GM12865 (cell line): ENCODE measurements at regions not wholly inside any gene's neighbourhood (a gene's known extent, or its start where the extent isn't known, plus 50 kb on each side); places are given as distances from the start of the nearest gene placed in this dataset.

Source experiments
- DNase-seq: peaks from one replicate; pipeline ENCODE4 v3.0.0; 2010; ENCODE audit warnings: low read depth
- H3K4me3 ChIP-seq: 2 replicates; pipeline ENCODE4 v1.5.1; 2011; ENCODE audit warnings: mild to moderate bottlenecking, low read depth, low read length, control low read depth
- TF ChIP-seq, protein P1 (sequence below): IDR thresholded peaks from 2 replicates; pipeline ENCODE4 v1.5.1; 2011; ENCODE audit warnings: low read length, control low read depth, low read depth, inconsistent platforms; ENCODE audit not compliant: insufficient read depth; ENCODE audit errors: missing control alignments

DNA sequence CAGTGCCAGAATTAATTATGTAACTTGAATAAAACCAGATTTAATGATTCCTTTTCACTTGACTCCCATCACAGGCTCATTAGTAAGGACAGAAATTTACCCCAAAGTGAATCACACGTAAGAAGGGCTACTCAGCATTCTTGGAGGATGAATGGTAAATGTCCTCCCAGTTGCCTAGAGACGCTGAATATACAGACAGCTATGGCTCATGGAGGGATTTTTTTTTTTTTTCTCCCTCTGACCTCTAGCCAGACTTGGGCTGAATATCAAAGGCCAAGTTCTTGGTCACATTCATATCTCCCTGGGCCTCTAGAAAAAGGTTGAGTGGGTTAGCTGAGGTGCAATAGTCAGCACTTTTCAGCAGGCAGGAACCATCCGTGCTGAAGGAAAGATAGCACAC lies 77.5 kb downstream of the PHLDA1 start:
- TF ChIP-seq, protein P1, sequence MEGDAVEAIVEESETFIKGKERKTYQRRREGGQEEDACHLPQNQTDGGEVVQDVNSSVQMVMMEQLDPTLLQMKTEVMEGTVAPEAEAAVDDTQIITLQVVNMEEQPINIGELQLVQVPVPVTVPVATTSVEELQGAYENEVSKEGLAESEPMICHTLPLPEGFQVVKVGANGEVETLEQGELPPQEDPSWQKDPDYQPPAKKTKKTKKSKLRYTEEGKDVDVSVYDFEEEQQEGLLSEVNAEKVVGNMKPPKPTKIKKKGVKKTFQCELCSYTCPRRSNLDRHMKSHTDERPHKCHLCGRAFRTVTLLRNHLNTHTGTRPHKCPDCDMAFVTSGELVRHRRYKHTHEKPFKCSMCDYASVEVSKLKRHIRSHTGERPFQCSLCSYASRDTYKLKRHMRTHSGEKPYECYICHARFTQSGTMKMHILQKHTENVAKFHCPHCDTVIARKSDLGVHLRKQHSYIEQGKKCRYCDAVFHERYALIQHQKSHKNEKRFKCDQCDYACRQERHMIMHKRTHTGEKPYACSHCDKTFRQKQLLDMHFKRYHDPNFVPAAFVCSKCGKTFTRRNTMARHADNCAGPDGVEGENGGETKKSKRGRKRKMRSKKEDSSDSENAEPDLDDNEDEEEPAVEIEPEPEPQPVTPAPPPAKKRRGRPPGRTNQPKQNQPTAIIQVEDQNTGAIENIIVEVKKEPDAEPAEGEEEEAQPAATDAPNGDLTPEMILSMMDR, result no peak
- H3K4me3 ChIP-seq, result no peak overlapping the region
- DNase-seq, result no peak

DNA sequence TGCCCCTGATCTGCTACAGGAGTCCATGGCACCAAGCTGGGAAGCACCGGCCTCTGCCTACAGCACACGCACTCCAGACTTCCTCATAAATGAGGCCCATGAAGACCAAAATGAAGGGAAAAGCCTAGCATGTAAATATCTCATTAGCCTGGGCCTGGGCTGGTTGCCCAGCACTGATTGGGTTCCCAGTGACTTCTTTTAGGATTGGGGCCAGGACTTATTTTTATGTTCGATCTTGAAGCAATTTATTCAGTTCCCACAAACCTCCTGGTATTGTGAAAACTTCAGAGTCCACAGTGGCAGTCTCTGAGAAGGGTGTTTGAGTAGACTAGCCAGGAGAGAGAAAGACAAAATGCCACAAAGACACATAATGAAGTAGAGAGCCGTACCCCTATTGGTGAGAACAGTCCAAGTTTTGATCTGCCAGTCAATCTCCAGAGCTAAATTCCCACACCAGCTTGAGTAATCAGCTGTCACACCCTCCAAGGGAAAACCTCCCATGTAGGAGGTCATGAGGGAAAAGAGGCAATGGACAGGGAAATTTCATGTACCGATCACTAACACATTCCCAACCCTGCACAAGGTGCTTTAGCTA lies 78.2 kb downstream of the PHLDA1 start:
- H3K4me3 ChIP-seq, result no peak overlapping the region
- no peak for DNase-seq
- TF ChIP-seq, protein P1, result no peak

DNA sequence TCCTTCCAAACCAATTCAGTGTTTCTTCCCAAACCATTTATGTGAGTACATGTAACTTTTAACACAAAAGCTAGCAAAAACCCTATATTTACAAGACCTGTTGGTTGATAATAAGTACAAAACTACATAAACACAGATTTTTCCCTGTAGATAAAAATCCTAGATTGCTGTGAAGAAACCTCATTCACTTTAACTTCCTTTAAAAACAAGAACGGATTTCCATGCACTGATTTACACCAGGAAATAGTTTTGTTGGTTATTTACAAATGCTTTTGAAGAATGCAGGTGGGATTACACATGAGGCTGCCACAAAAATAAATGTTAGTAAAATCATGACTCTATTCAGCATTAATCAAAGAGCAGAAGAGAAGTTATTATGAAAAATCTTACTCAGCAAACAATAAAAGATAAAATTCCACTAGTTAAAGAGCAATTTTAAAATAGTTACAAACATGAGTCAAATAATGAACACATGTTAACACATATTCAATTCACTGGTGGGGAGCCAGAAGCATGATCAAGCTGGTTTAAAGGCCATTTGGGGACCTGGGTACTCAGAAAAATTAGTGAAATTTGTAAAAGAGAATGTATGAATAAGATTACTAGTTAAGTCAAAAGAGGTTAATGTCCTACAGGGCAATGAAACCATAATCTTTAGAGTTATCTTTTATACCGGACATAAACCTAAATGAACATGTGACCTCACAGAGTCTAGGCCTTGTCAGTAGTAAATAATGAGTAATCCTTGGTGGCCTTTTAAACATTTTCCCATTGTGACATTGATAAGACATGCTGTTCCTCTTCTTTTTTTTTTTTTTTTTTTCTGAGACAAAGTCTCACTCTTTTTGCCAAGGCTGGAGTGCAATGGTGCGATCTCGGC lies 79.9 kb downstream of the PHLDA1 start:
- TF ChIP-seq, protein P1, result no peak
- DNase-seq, result no peak

DNA sequence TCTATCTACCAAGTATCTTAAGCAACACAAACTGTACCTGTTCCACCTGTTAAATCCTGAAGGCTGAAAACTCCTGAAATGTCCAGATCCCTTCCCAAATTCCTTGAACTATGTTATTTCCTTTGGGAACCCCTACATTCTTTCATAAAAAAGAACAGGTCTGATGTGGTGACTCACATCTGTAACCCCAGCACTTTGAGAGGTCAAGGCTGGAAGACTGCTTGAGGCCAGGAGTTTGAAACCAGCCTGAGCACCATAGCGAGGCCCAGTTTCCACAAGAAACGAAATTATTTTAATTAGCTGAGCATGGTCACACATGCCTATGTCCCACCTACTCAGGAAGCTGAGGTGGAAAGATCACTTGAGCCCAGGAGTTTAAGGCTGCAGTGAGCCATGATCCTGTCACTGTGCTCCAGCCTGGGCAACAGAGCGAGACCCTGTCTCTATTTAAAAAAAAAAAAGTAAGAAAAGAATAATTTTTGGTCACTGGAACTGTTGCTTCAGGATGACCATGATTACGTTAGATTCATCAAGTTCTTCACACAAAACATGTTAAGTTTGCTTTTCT lies 84.3 kb downstream of the PHLDA1 start:
- DNase-seq, result no peak
- no peak overlapping the region for H3K4me3 ChIP-seq
- TF ChIP-seq, protein P1, result no peak

More for the DNA sequence above, 79.9 kb downstream of the PHLDA1 start:
- no peak overlapping the region for H3K4me3 ChIP-seq

DNA sequence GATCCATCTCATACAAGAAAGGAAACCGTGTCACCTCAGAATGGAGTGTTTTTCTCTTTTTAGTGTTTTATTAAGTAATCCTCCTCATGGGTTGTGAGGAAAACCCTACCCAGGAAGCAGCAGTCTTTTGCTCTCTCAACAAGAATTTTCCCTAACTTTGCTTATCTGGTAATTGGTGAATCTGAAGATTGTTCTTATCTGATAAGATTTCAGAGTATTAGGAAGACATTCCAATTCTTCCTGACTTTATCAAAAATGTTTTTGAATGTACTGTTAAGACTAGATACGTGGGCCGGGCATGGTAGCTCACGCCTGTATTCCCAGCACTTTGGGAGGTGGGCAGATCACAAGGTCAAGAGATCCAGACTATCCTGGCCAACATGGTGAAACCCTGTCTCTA lies 86.0 kb downstream of the PHLDA1 start:
- DNase-seq, result no peak
- TF ChIP-seq, protein P1, result no peak
- no peak overlapping the region for H3K4me3 ChIP-seq

DNA sequence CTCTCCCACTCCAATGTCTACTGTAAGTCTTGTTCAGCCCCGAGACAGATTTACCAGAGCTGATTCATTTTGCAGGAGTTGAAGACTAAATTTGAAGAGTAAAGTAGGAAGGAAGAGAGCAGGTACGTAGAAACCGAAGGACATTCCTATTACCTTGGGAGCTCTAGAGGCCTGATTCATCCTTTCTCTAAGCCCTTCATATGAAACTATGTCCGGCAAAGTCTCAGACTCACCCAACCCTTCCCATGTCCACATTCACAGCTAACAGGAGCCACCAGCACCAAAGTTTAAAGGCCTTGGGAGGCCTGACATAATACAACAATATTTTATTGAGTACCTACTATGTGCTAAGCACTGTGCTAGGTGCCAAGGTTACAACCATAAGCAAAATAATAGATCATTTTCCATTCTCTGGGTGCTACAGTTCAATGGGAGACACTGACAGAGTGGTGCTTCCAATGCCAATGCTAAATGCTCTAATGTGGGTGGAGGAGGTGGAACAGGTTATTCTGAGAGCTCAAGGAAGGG lies 86.6 kb downstream of the PHLDA1 start:
- no peak overlapping the region for H3K4me3 ChIP-seq
- TF ChIP-seq, protein P1, result no peak
- DNase-seq, result no peak
